Type B pancreatic cell (in vitro differentiated cells): ENCODE measurements at regions not wholly inside any gene's neighbourhood (a gene's known extent, or its start where the extent isn't known, plus 50 kb on each side); places are given as distances from the start of the nearest gene placed in this dataset.

Experiments used
- DNase-seq: peaks from one replicate; pipeline ENCODE4 v3.0.0; 2021; ENCODE audit warnings: mixed read lengths; ENCODE audit not compliant: unreplicated experiment; ENCODE audit errors: extremely low spot score
- H3K27ac Mint-ChIP-seq: 2 replicates; pipeline ENCODE4 v1.8.0; 2021; ENCODE audit warnings: mild to moderate bottlenecking, mixed read lengths
- H3K27me3 Mint-ChIP-seq: 2 replicates; pipeline ENCODE4 v1.8.0; 2021; ENCODE audit warnings: mixed read lengths
- H3K36me3 Mint-ChIP-seq: 2 replicates; pipeline ENCODE4 v1.8.0; 2021; ENCODE audit warnings: mixed read lengths
- H3K4me1 Mint-ChIP-seq: one replicate; pipeline ENCODE4 v1.8.0; 2021; ENCODE audit warnings: mixed read lengths; ENCODE audit not compliant: unreplicated experiment
- H3K4me3 Mint-ChIP-seq: 2 replicates; pipeline ENCODE4 v1.8.0; 2021; ENCODE audit warnings: mild to moderate bottlenecking, mixed read lengths
- H3K9me3 Mint-ChIP-seq: 2 replicates; pipeline ENCODE4 v1.8.0; 2021; ENCODE audit warnings: mixed read lengths
- TF ChIP-seq, protein P1 (sequence below): fragments of 200-600 bp; sonication (generic); conservative IDR thresholded peaks from 2 replicates; pipeline ENCODE4 v1.5.0; 2021; ENCODE audit warnings: antibody characterized with exemption, mild to moderate bottlenecking

DNA sequence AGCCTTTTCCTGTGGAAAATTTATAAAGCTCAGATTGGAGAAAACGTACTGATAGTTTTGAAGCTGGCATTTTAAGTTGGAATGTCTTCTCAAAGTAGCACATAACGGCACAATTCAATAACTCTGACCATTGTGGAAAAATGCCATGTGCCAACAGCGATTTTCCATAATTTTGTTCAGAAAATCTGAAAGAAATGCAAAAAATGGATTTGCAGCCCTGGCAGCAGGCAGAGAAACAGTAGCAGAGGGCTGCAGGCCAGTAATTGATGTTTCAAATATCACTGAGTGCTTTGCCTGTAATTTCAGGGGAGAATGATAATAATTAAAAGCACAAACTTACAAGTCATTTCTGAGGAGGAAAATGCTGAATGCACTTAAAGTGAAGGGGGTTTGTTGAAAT, 507.4 kb downstream of the MAFB start:
- TF ChIP-seq, protein P1, sequence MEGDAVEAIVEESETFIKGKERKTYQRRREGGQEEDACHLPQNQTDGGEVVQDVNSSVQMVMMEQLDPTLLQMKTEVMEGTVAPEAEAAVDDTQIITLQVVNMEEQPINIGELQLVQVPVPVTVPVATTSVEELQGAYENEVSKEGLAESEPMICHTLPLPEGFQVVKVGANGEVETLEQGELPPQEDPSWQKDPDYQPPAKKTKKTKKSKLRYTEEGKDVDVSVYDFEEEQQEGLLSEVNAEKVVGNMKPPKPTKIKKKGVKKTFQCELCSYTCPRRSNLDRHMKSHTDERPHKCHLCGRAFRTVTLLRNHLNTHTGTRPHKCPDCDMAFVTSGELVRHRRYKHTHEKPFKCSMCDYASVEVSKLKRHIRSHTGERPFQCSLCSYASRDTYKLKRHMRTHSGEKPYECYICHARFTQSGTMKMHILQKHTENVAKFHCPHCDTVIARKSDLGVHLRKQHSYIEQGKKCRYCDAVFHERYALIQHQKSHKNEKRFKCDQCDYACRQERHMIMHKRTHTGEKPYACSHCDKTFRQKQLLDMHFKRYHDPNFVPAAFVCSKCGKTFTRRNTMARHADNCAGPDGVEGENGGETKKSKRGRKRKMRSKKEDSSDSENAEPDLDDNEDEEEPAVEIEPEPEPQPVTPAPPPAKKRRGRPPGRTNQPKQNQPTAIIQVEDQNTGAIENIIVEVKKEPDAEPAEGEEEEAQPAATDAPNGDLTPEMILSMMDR, result no peak
- no peaks in the 10 kb centered on the region for H3K27me3 Mint-ChIP-seq
- H3K36me3 Mint-ChIP-seq, result no peaks in the 10 kb centered on the region
- peaks cover 26% of the 10 kb centered on the region for H3K4me1 Mint-ChIP-seq
- H3K9me3 Mint-ChIP-seq, result no peaks in the 10 kb centered on the region
- peak overlapping the region; percentile 13 for H3K27ac Mint-ChIP-seq
- DNase-seq, result no peak
- H3K4me3 Mint-ChIP-seq, result no peak overlapping the region

DNA sequence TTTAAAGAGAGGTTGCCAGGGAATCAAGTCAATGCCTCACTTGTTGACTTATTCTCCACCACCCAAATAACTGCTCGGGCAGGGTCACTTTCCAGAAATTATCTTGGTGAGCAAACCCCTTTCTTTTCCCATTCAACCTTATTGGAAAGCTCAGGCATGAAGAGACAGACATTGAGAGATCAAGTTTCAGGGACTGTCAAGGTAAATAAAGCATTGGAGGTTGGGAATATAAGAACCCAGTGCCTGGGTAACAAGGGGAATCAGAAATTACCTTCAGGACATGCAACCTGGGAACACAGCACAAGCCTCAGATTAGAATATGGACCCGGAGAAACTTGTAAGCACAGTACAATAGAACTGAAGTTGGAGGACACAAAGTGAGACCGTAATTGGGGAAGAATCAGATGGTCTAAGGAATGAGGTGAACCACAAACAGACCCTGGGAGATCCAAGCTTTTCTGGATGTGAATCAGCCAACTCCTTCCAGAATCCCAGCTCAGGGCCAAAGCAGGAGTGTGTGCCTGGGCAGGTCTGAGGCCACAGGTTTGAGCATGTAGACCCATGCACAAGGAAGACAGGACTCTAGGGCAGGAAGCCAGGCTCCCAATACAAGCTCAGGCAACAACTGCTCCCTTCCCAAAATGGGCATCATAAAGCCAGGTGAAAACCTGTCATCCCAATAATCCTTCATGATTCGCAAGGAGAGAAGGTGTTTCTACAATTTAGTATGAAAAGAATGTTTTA, 512.8 kb downstream of the MAFB start:
- no peak overlapping the region for H3K27ac Mint-ChIP-seq
- peaks cover 21% of the 10 kb centered on the region for H3K4me1 Mint-ChIP-seq
- no peak overlapping the region for H3K4me3 Mint-ChIP-seq
- DNase-seq, result no peak
- TF ChIP-seq, protein P1, result no peak
- H3K36me3 Mint-ChIP-seq, result no peaks in the 10 kb centered on the region
- no peaks in the 10 kb centered on the region for H3K9me3 Mint-ChIP-seq
- H3K27me3 Mint-ChIP-seq, result no peaks in the 10 kb centered on the region

DNA sequence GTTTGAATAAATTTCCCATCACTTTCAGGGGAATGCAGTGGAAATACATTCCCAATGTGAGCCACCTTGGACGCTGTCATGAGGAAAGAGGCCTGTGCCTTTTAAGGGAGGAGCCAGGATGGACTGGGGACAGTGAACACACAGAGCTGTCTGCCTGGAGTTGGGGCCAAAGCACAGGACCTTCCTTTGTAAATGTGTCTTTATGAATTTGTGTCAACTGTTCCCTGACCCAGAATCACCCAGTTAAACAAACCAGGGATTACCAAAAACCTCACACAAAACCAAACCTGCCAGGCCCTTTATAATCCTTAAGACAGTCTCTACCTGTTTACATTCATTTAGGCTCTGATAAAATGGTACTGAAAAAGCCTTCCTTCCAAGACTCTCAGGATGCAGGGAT, 513.7 kb downstream of the MAFB start:
- Mint-ChIP-seq H3K27me3 (no peaks in the 10 kb centered on the region), H3K4me1 (peaks cover 19% of the 10 kb centered on the region), H3K36me3 (no peaks in the 10 kb centered on the region), H3K9me3 (no peaks in the 10 kb centered on the region), H3K27ac (no peak overlapping the region), H3K4me3 (no peak overlapping the region)
- no peak for DNase-seq
- TF ChIP-seq, protein P1, result no peak

DNA sequence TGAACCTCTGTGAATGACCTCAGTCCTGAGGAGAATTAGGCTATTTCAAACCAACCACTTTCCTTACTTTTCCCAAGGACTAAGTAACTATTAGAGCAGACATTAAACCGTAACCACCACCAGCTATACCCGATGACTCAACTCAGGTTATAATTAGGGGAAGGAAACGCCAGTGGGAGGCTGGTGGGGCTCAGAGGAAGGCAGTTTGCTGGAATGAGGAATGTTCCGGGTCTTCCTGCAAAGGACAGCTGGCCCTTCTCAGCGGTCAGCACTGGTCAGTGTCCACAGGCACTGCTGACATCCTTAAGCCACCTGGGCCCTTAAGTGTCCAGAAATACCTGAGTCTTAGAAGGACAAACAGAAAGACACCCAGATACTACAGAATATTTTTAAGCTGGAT, 515.2 kb downstream of the MAFB start:
- TF ChIP-seq, protein P1, result no peak
- Mint-ChIP-seq H3K36me3 (no peaks in the 10 kb centered on the region), H3K9me3 (no peaks in the 10 kb centered on the region), H3K4me3 (no peak overlapping the region), H3K27ac (no peak overlapping the region), H3K27me3 (no peaks in the 10 kb centered on the region), H3K4me1 (peaks cover 17% of the 10 kb centered on the region)
- no peak for DNase-seq

DNA sequence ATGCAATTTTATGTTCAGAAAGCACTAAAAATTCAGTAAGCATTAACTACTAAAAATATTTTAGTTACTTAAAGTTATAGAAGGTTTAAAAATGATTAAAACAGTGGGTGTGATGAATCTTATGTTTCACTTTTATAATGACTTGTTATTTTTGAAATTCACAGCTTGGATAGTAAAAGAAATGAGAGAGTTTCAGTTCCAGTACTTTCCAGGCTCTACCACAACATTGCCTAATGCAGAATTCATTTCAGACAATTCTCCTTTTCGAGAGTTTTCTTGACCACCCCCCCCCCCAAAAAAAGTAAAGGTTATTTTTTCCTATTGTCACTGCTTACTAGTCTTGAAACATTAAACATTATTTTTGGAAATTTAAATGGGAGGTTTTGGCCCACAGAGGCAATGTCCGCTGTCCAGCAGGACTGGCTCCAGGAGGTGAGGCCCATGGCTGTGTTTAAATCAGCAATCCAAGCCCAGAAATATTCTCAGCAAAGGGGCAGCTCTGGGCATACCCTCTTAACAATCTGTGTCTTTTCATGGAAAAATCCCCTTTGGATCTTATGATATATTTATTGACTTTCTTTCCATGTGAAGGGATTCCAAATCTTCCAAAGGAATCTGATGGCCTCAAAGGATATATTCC, 519.9 kb downstream of the MAFB start:
- Mint-ChIP-seq H3K27me3 (no peaks in the 10 kb centered on the region), H3K27ac (no peak overlapping the region), H3K36me3 (no peaks in the 10 kb centered on the region), H3K4me1 (peaks cover 4% of the 10 kb centered on the region), H3K4me3 (no peak overlapping the region), H3K9me3 (no peaks in the 10 kb centered on the region)
- DNase-seq, result no peak
- TF ChIP-seq, protein P1, result no peak
